ENCODE measurements at regions not wholly inside any gene's neighbourhood (a gene's known extent, or its start where the extent isn't known, plus 50 kb on each side); places are given as distances from the start of the nearest gene placed in this dataset.
"Not testable (repeated sequence)": the region's sequence is repeated elsewhere in the genome, so short reads cannot be mapped to it uniquely, and the experiment has no call there.

GRCh38 chr4:125794989-125795388, 480.2 kb downstream of the FAT4 start (continued):
- no peak for TF ChIP-seq NFE2L1 (CRISPR knock-in tag; IDR thresholded peaks at IDR 0.05)
- TF ChIP-seq ZNF416 (CRISPR knock-in tag; IDR thresholded peaks at IDR 0.05), result no peak
- no peak for TF ChIP-seq NR2C2 (CRISPR knock-in tag; IDR thresholded peaks at IDR 0.05)
- TF ChIP-seq NR1H2 (CRISPR knock-in tag; IDR thresholded peaks at IDR 0.05), result no peak
- no peak for TF ChIP-seq SOX15 (CRISPR knock-in tag; IDR thresholded peaks at IDR 0.05)
- TF ChIP-seq RELA (CRISPR knock-in tag; IDR thresholded peaks at IDR 0.05; ENCODE audit: borderline replicate concordance), result no peak

GRCh38 chr4:125796138-125796537, 481.4 kb downstream of the FAT4 start:
- no peak for TF ChIP-seq PRRX2 (CRISPR knock-in tag; IDR thresholded peaks at IDR 0.05)
- no peak for TF ChIP-seq MLX (CRISPR knock-in tag; IDR thresholded peaks at IDR 0.05)
- no peak for TF ChIP-seq ARID4B (CRISPR knock-in tag; IDR thresholded peaks at IDR 0.05; ENCODE audit: borderline replicate concordance)
- TF ChIP-seq, protein P1, sequence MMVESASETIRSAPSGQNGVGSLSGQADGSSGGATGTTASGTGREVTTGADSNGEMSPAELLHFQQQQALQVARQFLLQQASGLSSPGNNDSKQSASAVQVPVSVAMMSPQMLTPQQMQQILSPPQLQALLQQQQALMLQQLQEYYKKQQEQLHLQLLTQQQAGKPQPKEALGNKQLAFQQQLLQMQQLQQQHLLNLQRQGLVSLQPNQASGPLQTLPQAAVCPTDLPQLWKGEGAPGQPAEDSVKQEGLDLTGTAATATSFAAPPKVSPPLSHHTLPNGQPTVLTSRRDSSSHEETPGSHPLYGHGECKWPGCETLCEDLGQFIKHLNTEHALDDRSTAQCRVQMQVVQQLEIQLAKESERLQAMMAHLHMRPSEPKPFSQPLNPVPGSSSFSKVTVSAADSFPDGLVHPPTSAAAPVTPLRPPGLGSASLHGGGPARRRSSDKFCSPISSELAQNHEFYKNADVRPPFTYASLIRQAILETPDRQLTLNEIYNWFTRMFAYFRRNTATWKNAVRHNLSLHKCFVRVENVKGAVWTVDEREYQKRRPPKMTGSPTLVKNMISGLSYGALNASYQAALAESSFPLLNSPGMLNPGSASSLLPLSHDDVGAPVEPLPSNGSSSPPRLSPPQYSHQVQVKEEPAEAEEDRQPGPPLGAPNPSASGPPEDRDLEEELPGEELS (CRISPR knock-in tag; IDR thresholded peaks at IDR 0.05), result no peak
- H3K36me3 Mint-ChIP-seq, result no peaks in the 10 kb centered on the region
- H3K27ac Mint-ChIP-seq, result no peak overlapping the region
- no peaks in the 10 kb centered on the region for H3K27me3 Mint-ChIP-seq (ENCODE audit: low read depth)
- ChIA-PET CTCF (no interaction called here), POLR2A (no interaction called here)
- no peak overlapping the region for H3K4me3 Mint-ChIP-seq
- peaks cover 7% of the 10 kb centered on the region for H3K9me3 Mint-ChIP-seq
- H3K4me1 Mint-ChIP-seq, result peaks cover 42% of the 10 kb centered on the region
- DNase-seq (ENCODE audit: low spot score) (no peak), ATAC-seq (no peak)

DNA sequence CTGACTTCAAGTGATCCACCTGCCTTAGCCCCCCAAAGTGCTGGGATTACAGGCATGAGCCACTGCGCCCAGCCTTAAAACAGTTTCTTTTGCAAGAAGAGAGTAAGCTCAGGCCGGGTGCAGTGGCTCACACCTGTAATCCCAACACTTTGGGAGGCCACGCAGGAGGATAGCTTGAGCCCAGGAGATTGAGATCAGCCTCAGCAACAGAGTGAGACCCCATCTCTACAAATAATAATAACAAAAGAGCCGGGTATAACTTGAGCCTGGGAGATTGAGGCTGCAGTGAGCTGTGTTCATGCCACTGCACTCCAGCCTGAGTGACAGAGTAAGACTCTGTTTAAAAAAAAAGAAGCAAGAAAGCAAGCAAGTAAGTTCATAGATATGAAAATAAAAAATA, 482.9 kb downstream of the FAT4 start:
- Mint-ChIP-seq H3K27ac (0 out of 2 replicates have a peak overlapping the region, but pooled peaks have one; percentile 30), H3K4me3 (peak overlapping the region; percentile 11; the same call in 1 of the 2 replicates), H3K4me1 (peaks cover 41% of the 10 kb centered on the region)
- TF ChIP-seq ZNF396 (CRISPR knock-in tag; IDR thresholded peaks at IDR 0.05; ENCODE audit: borderline replicate concordance) (peak; percentile 28; the same call in 1 of the 2 replicates), ZSCAN18 (CRISPR knock-in tag; IDR thresholded peaks at IDR 0.05) (peak; percentile 67; the same call in 1 of the 2 replicates)
- TF ChIP-seq, protein P2, sequence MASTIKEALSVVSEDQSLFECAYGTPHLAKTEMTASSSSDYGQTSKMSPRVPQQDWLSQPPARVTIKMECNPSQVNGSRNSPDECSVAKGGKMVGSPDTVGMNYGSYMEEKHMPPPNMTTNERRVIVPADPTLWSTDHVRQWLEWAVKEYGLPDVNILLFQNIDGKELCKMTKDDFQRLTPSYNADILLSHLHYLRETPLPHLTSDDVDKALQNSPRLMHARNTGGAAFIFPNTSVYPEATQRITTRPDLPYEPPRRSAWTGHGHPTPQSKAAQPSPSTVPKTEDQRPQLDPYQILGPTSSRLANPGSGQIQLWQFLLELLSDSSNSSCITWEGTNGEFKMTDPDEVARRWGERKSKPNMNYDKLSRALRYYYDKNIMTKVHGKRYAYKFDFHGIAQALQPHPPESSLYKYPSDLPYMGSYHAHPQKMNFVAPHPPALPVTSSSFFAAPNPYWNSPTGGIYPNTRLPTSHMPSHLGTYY (CRISPR knock-in tag; IDR thresholded peaks at IDR 0.05), result 0 out of 2 replicates have a peak, but pooled peaks have one; percentile 43
- POLR2A ChIA-PET; H3K27me3 Mint-ChIP-seq (ENCODE audit: low read depth); H3K9me3 Mint-ChIP-seq; H3K36me3 Mint-ChIP-seq: not testable (repeated sequence)
- ATAC-seq (peak; percentile 100), DNase-seq (ENCODE audit: low spot score) (peak; percentile 41)
- CTCF ChIA-PET, result interaction anchor here (0.8 kb wide), 1 partner anchor 46 kb away, joined by 5 read pairs; no protein-coding TSS in a partner anchor
